WTC11 (cell line): ENCODE measurements at regions not wholly inside any gene's neighbourhood (a gene's known extent, or its start where the extent isn't known, plus 50 kb on each side); places are given as distances from the start of the nearest gene placed in this dataset.

ENCODE experiments used
- ATAC-seq: fragments of 200-7000 bp; cut with Tn5 transposase; 2 replicates; pipeline ENCODE4 v1.10.0; 2021; ENCODE audit warnings: mild to moderate bottlenecking, moderate library complexity
- CTCF ChIA-PET: fragments of 300-600 bp; sonication (Branson Sonifier 250); formaldehyde crosslinking; loops from one replicate; lab custom pipeline; 2021; ENCODE audit warnings: antibody characterized with exemption; lab: Charles Lee
- POLR2A ChIA-PET: fragments of 350-600 bp; sonication (Branson Sonifier 250); formaldehyde crosslinking; loops from one replicate; lab custom pipeline; 2021; ENCODE audit warnings: antibody characterized with exemption; lab: Charles Lee
- DNase-seq: peaks from one replicate; pipeline ENCODE4 v3.0.0; 2021; ENCODE audit warnings: low spot score
- H3K27ac Mint-ChIP-seq: 2 replicates; pipeline ENCODE4 v1.8.0; 2021; ENCODE audit warnings: mixed read lengths
- H3K27me3 Mint-ChIP-seq: 2 replicates; pipeline ENCODE4 v1.8.0; 2021; ENCODE audit warnings: low read depth, mild to moderate bottlenecking, moderate library complexity, mixed read lengths
- H3K36me3 Mint-ChIP-seq: 2 replicates; pipeline ENCODE4 v1.8.0; 2021; ENCODE audit warnings: mixed read lengths
- H3K4me1 Mint-ChIP-seq: 2 replicates; pipeline ENCODE4 v1.8.0; 2022; ENCODE audit warnings: mixed read lengths
- H3K4me3 Mint-ChIP-seq: 2 replicates; pipeline ENCODE4 v1.8.0; 2021; ENCODE audit warnings: mild to moderate bottlenecking, moderate library complexity, mixed read lengths
- H3K9me3 Mint-ChIP-seq: 2 replicates; pipeline ENCODE4 v1.8.0; 2021; ENCODE audit warnings: mixed read lengths
- ATF3 ChIP-seq: sonication (generic); formaldehyde crosslinking; conservative IDR thresholded peaks from 2 replicates; pipeline ENCODE4 v1.8.1; 2022; ENCODE audit warnings: mild to moderate bottlenecking, missing genetic modification reagents
- CBFB ChIP-seq: sonication (generic); formaldehyde crosslinking; IDR thresholded peaks from 2 replicates; pipeline ENCODE4 v1.8.1; 2022; ENCODE audit warnings: mild to moderate bottlenecking, low read depth, missing genetic modification reagents
- CREM ChIP-seq: sonication (generic); formaldehyde crosslinking; IDR thresholded peaks from 2 replicates; pipeline ENCODE4 v1.8.1; 2022; ENCODE audit warnings: mild to moderate bottlenecking, missing genetic modification reagents, moderate library complexity
- CTCF ChIP-seq: fragments of 200-600 bp; IDR thresholded peaks from 2 replicates; pipeline ENCODE4 v1.8.0; 2022; ENCODE audit warnings: antibody characterized with exemption
- ELF4 ChIP-seq: sonication (generic); formaldehyde crosslinking; IDR thresholded peaks from 2 replicates; pipeline ENCODE4 v1.8.1; 2022; ENCODE audit warnings: low read depth, mild to moderate bottlenecking, moderate library complexity, missing genetic modification reagents
- ETV6 ChIP-seq: sonication (generic); formaldehyde crosslinking; IDR thresholded peaks from 2 replicates; pipeline ENCODE4 v1.8.1; 2022; ENCODE audit warnings: mild to moderate bottlenecking, missing genetic modification reagents
- FOXJ3 ChIP-seq: sonication (generic); formaldehyde crosslinking; IDR thresholded peaks from 2 replicates; pipeline ENCODE4 v1.9.0; 2021; ENCODE audit warnings: missing genetic modification reagents, mild to moderate bottlenecking, borderline replicate concordance
- NR2C2 ChIP-seq: sonication (generic); formaldehyde crosslinking; IDR thresholded peaks from 2 replicates; pipeline ENCODE4 v1.8.0; 2022; ENCODE audit warnings: mild to moderate bottlenecking, missing genetic modification reagents
- STAT6 ChIP-seq: sonication (generic); formaldehyde crosslinking; conservative IDR thresholded peaks from 2 replicates; pipeline ENCODE4 v1.8.1; 2023; ENCODE audit warnings: mild to moderate bottlenecking, low read depth, missing genetic modification reagents, moderate library complexity
- ZNF138 ChIP-seq: sonication (generic); formaldehyde crosslinking; conservative IDR thresholded peaks from 2 replicates; pipeline ENCODE4 v1.8.1; 2022; ENCODE audit warnings: mild to moderate bottlenecking, moderate library complexity, missing genetic modification reagents
- ZNF317 ChIP-seq: sonication (generic); formaldehyde crosslinking; IDR thresholded peaks from 2 replicates; pipeline ENCODE4 v1.8.1; 2023; ENCODE audit warnings: low read depth, mild to moderate bottlenecking, moderate library complexity, missing genetic modification reagents, borderline replicate concordance
- ZNF396 ChIP-seq: fragments of 250-450 bp; sonication (Bioruptor Pico); IDR thresholded peaks from 2 replicates; pipeline ENCODE4 v1.8.0; 2021; ENCODE audit warnings: mild to moderate bottlenecking, moderate library complexity, borderline replicate concordance
- ZNF416 ChIP-seq: fragments of 250-450 bp; sonication (Bioruptor Pico); IDR thresholded peaks from 2 replicates; pipeline ENCODE4 v1.9.0; 2021; ENCODE audit warnings: mild to moderate bottlenecking, inconsistent platforms
- ZNF423 ChIP-seq: fragments of 250-450 bp; sonication (Bioruptor Pico); IDR thresholded peaks from 2 replicates; pipeline ENCODE4 v2.1.2; 2022; ENCODE audit warnings: mild to moderate bottlenecking, moderate library complexity
- ZNF425 ChIP-seq: fragments of 250-450 bp; sonication (Bioruptor Pico); conservative IDR thresholded peaks from 2 replicates; pipeline ENCODE4 v1.9.0; 2021; ENCODE audit warnings: mild to moderate bottlenecking
- TF ChIP-seq, protein P1 (sequence below): fragments of 250-450 bp; sonication (Bioruptor Pico); IDR thresholded peaks from 2 replicates; pipeline ENCODE4 v1.9.0; 2021; ENCODE audit warnings: mild to moderate bottlenecking
- TF ChIP-seq, protein P2 (sequence below): sonication (generic); formaldehyde crosslinking; IDR thresholded peaks from 2 replicates; pipeline ENCODE4 v1.8.1; 2023; ENCODE audit warnings: mild to moderate bottlenecking, missing genetic modification reagents
- TF ChIP-seq, protein P3 (sequence below): sonication (generic); formaldehyde crosslinking; IDR thresholded peaks from 2 replicates; pipeline ENCODE4 v1.8.0; 2023; ENCODE audit warnings: missing genetic modification reagents, mild to moderate bottlenecking, borderline replicate concordance
- TF ChIP-seq, protein P4 (sequence below): fragments of 250-450 bp; sonication (Bioruptor Pico); IDR thresholded peaks from 2 replicates; pipeline ENCODE4 v1.9.0; 2021; ENCODE audit warnings: mild to moderate bottlenecking
- TF ChIP-seq, protein P5 (sequence below): sonication (generic); formaldehyde crosslinking; IDR thresholded peaks from 2 replicates; pipeline ENCODE4 v1.8.0; 2022; ENCODE audit warnings: mild to moderate bottlenecking, missing genetic modification reagents

GRCh38 chrX:110992611-110993010, 103.4 kb upstream of the PAK3 start:
- no peaks in the 10 kb centered on the region for H3K27me3 Mint-ChIP-seq
- no peaks in the 10 kb centered on the region for H3K9me3 Mint-ChIP-seq
- H3K36me3 Mint-ChIP-seq, result no peaks in the 10 kb centered on the region
- no peak overlapping the region for H3K27ac Mint-ChIP-seq
- CTCF ChIA-PET, result interaction anchor here (0.6 to 1.7 kb wide), 4 partner anchors 12 to 108 kb away, joined by 4 to 6 read pairs (median 6); no protein-coding TSS in a partner anchor
- POLR2A ChIA-PET, result no interaction called here
- ATAC-seq, result peak; percentile 72
- peak; percentile 28 for DNase-seq
- H3K4me1 Mint-ChIP-seq, result no peaks in the 10 kb centered on the region
- no peak for TF ChIP-seq STAT6 (CRISPR knock-in tag)
- TF ChIP-seq ZNF317, result no peak
- TF ChIP-seq FOXJ3 (CRISPR knock-in tag), result no peak
- no peak for TF ChIP-seq CTCF
- TF ChIP-seq NR2C2 (CRISPR knock-in tag), result no peak
- TF ChIP-seq, protein P1, sequence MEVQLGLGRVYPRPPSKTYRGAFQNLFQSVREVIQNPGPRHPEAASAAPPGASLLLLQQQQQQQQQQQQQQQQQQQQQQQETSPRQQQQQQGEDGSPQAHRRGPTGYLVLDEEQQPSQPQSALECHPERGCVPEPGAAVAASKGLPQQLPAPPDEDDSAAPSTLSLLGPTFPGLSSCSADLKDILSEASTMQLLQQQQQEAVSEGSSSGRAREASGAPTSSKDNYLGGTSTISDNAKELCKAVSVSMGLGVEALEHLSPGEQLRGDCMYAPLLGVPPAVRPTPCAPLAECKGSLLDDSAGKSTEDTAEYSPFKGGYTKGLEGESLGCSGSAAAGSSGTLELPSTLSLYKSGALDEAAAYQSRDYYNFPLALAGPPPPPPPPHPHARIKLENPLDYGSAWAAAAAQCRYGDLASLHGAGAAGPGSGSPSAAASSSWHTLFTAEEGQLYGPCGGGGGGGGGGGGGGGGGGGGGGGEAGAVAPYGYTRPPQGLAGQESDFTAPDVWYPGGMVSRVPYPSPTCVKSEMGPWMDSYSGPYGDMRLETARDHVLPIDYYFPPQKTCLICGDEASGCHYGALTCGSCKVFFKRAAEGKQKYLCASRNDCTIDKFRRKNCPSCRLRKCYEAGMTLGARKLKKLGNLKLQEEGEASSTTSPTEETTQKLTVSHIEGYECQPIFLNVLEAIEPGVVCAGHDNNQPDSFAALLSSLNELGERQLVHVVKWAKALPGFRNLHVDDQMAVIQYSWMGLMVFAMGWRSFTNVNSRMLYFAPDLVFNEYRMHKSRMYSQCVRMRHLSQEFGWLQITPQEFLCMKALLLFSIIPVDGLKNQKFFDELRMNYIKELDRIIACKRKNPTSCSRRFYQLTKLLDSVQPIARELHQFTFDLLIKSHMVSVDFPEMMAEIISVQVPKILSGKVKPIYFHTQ (CRISPR knock-in tag), result no peak
- TF ChIP-seq ZNF396, result no peak
- TF ChIP-seq, protein P2, sequence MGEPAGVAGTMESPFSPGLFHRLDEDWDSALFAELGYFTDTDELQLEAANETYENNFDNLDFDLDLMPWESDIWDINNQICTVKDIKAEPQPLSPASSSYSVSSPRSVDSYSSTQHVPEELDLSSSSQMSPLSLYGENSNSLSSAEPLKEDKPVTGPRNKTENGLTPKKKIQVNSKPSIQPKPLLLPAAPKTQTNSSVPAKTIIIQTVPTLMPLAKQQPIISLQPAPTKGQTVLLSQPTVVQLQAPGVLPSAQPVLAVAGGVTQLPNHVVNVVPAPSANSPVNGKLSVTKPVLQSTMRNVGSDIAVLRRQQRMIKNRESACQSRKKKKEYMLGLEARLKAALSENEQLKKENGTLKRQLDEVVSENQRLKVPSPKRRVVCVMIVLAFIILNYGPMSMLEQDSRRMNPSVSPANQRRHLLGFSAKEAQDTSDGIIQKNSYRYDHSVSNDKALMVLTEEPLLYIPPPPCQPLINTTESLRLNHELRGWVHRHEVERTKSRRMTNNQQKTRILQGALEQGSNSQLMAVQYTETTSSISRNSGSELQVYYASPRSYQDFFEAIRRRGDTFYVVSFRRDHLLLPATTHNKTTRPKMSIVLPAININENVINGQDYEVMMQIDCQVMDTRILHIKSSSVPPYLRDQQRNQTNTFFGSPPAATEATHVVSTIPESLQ (CRISPR knock-in tag), result no peak
- TF ChIP-seq ZNF425 (CRISPR knock-in tag), result no peak
- no peak for TF ChIP-seq CREM (CRISPR knock-in tag)
- no peak for TF ChIP-seq ZNF423 (CRISPR knock-in tag)
- TF ChIP-seq, protein P3, sequence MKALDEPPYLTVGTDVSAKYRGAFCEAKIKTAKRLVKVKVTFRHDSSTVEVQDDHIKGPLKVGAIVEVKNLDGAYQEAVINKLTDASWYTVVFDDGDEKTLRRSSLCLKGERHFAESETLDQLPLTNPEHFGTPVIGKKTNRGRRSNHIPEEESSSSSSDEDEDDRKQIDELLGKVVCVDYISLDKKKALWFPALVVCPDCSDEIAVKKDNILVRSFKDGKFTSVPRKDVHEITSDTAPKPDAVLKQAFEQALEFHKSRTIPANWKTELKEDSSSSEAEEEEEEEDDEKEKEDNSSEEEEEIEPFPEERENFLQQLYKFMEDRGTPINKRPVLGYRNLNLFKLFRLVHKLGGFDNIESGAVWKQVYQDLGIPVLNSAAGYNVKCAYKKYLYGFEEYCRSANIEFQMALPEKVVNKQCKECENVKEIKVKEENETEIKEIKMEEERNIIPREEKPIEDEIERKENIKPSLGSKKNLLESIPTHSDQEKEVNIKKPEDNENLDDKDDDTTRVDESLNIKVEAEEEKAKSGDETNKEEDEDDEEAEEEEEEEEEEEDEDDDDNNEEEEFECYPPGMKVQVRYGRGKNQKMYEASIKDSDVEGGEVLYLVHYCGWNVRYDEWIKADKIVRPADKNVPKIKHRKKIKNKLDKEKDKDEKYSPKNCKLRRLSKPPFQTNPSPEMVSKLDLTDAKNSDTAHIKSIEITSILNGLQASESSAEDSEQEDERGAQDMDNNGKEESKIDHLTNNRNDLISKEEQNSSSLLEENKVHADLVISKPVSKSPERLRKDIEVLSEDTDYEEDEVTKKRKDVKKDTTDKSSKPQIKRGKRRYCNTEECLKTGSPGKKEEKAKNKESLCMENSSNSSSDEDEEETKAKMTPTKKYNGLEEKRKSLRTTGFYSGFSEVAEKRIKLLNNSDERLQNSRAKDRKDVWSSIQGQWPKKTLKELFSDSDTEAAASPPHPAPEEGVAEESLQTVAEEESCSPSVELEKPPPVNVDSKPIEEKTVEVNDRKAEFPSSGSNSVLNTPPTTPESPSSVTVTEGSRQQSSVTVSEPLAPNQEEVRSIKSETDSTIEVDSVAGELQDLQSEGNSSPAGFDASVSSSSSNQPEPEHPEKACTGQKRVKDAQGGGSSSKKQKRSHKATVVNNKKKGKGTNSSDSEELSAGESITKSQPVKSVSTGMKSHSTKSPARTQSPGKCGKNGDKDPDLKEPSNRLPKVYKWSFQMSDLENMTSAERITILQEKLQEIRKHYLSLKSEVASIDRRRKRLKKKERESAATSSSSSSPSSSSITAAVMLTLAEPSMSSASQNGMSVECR, result no peak
- no peak for TF ChIP-seq ATF3 (CRISPR knock-in tag)
- no peak for TF ChIP-seq ELF4 (CRISPR knock-in tag)
- no peak for TF ChIP-seq CBFB (CRISPR knock-in tag)
- no peak for TF ChIP-seq ZNF138 (CRISPR knock-in tag)
- TF ChIP-seq, protein P4, sequence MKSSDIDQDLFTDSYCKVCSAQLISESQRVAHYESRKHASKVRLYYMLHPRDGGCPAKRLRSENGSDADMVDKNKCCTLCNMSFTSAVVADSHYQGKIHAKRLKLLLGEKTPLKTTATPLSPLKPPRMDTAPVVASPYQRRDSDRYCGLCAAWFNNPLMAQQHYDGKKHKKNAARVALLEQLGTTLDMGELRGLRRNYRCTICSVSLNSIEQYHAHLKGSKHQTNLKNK (CRISPR knock-in tag), result no peak
- TF ChIP-seq, protein P5, sequence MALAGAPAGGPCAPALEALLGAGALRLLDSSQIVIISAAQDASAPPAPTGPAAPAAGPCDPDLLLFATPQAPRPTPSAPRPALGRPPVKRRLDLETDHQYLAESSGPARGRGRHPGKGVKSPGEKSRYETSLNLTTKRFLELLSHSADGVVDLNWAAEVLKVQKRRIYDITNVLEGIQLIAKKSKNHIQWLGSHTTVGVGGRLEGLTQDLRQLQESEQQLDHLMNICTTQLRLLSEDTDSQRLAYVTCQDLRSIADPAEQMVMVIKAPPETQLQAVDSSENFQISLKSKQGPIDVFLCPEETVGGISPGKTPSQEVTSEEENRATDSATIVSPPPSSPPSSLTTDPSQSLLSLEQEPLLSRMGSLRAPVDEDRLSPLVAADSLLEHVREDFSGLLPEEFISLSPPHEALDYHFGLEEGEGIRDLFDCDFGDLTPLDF (CRISPR knock-in tag), result no peak
- TF ChIP-seq ETV6 (CRISPR knock-in tag), result no peak
- no peak for TF ChIP-seq ZNF416 (CRISPR knock-in tag)
- H3K4me3 Mint-ChIP-seq, result no peak overlapping the region
